ENCODE measurements at regions not wholly inside any gene's neighbourhood (a gene's known extent, or its start where the extent isn't known, plus 50 kb on each side); places are given as distances from the start of the nearest gene placed in this dataset.

GRCh38 chr3:177743173-177743890 lies 546.0 kb upstream of the TBL1XR1 start:
- Histone ChIP-seq H3K4me3 (ENCODE audit: low read depth, low read length, poor library complexity, severe bottlenecking) (no peak overlapping the region), H3K36me3 (ENCODE audit: insufficient read depth, low read length, poor library complexity, severe bottlenecking) (no peaks in the 10 kb centered on the region), H3K27ac (ENCODE audit: low read depth, low read length, poor library complexity, severe bottlenecking) (no peak overlapping the region), H3K27me3 (replicated peaks; ENCODE audit: insufficient read depth, low read depth, low read length, poor library complexity) (no peaks in the 10 kb centered on the region), H3K9me3 (ENCODE audit: low read depth, low read length, poor library complexity, severe bottlenecking) (no peaks in the 10 kb centered on the region), H3K4me1 (ENCODE audit: insufficient read depth, low read length, poor library complexity, severe bottlenecking) (no peaks in the 10 kb centered on the region)
- ChIA-PET CTCF (no interaction called here), POLR2A (ENCODE audit: low non-redundant PET) (no interaction called here)
- BruUV-seq (replicated peaks) = no TSS peak
- no peak for DNase-seq (ENCODE audit: low spot score)
- TF ChIP-seq EZH2 (IDR thresholded peaks at IDR 0.05; ENCODE audit: borderline replicate concordance, low read depth, low read length, poor library complexity, severe bottlenecking) (no peak), CTCF (conservative IDR thresholded peaks at IDR 0.05; ENCODE audit: low read depth, low read length) (no peak)
- intact Hi-C loops (cut with micrococcal nuclease; ENCODE audit: unreplicated experiment) = no loop called here

DNA sequence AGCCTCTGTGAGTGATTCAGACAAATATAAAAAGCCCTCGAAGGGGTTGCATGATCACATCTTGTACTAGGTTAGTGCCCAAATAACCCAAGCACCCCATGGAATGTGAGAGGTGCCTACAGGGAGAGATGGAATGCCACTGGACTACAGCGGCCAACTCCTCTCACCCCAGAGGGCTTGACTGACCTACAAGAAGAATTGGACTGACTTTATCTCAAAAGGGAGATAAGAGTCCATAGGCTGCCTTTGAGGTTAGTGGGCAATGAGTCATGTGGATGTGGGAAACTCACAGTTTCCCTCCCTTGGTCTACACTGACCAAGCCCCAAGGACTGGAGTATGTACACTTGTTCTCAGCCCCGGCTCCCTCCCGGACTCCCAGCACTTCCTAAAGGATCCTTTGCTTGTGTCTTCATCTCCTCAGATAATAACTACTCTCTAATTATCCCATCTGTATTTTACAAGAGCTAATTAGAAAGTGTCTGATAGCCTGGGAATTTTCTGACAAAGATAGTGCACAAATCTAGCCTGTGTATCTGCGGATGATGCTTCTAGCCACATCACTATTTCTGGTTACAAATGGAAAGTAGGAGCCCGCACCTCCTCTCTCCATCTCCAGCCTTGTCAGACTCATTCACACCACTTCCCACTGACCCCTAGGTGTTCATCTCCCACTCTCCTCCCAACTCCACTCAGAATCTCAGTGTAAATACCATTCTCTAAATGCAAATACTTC lies 547.8 kb upstream of the TBL1XR1 start:
- TF ChIP-seq CTCF (conservative IDR thresholded peaks at IDR 0.05; ENCODE audit: low read depth, low read length) (no peak), EZH2 (IDR thresholded peaks at IDR 0.05; ENCODE audit: borderline replicate concordance, low read depth, low read length, poor library complexity, severe bottlenecking) (no peak)
- intact Hi-C loops (cut with micrococcal nuclease; ENCODE audit: unreplicated experiment) = no loop called here
- Histone ChIP-seq H3K4me1 (ENCODE audit: insufficient read depth, low read length, poor library complexity, severe bottlenecking) (no peaks in the 10 kb centered on the region), H3K36me3 (ENCODE audit: insufficient read depth, low read length, poor library complexity, severe bottlenecking) (no peaks in the 10 kb centered on the region), H3K27me3 (replicated peaks; ENCODE audit: insufficient read depth, low read depth, low read length, poor library complexity) (no peaks in the 10 kb centered on the region), H3K9me3 (ENCODE audit: low read depth, low read length, poor library complexity, severe bottlenecking) (no peaks in the 10 kb centered on the region), H3K27ac (ENCODE audit: low read depth, low read length, poor library complexity, severe bottlenecking) (no peak overlapping the region), H3K4me3 (ENCODE audit: low read depth, low read length, poor library complexity, severe bottlenecking) (no peak overlapping the region)
- CTCF ChIA-PET = no interaction called here
- BruUV-seq (replicated peaks) = no TSS peak
- POLR2A ChIA-PET (ENCODE audit: low non-redundant PET) = no interaction called here
- DNase-seq (ENCODE audit: low spot score) = no peak

DNA sequence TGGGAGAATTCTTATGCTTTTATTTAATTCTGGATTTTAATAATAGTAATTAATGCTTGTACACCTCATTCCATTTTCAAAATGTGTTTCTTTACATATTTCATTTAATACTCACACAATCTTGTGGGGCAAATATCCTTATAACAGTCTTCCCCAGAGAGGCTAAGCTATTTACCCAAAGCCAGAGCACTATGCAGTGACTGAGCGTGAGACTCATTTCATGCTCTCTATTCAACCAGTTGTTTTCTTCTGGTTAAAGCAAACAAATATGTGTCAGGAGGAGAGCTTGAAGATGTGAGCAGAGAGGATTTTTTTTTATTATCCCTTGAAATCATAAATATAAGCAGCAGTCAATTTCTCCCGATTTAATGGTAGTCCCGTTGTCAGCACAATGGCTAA lies 548.3 kb upstream of the TBL1XR1 start:
- intact Hi-C loops (cut with micrococcal nuclease; ENCODE audit: unreplicated experiment) = no loop called here

More for the DNA sequence above, 548.3 kb upstream of the TBL1XR1 start:
- H3K27me3 ChIP-seq (replicated peaks; ENCODE audit: insufficient read depth, low read depth, low read length, poor library complexity) = no peaks in the 10 kb centered on the region
- H3K36me3 ChIP-seq (ENCODE audit: insufficient read depth, low read length, poor library complexity, severe bottlenecking) = no peaks in the 10 kb centered on the region
- POLR2A ChIA-PET (ENCODE audit: low non-redundant PET) = no interaction called here
- CTCF ChIA-PET = no interaction called here
- no peaks in the 10 kb centered on the region for H3K4me1 ChIP-seq (ENCODE audit: insufficient read depth, low read length, poor library complexity, severe bottlenecking)
- no peak for TF ChIP-seq CTCF (conservative IDR thresholded peaks at IDR 0.05; ENCODE audit: low read depth, low read length)
- no peak for TF ChIP-seq EZH2 (IDR thresholded peaks at IDR 0.05; ENCODE audit: borderline replicate concordance, low read depth, low read length, poor library complexity, severe bottlenecking)
- BruUV-seq (replicated peaks) = no TSS peak
- H3K4me3 ChIP-seq (ENCODE audit: low read depth, low read length, poor library complexity, severe bottlenecking) = no peak overlapping the region
- no peaks in the 10 kb centered on the region for H3K9me3 ChIP-seq (ENCODE audit: low read depth, low read length, poor library complexity, severe bottlenecking)
- H3K27ac ChIP-seq (ENCODE audit: low read depth, low read length, poor library complexity, severe bottlenecking) = no peak overlapping the region
- no peak for DNase-seq (ENCODE audit: low spot score)

Data from A673 (cell line).